Sigmoid colon (tissue), 4 donors: ENCODE measurements at regions not wholly inside any gene's neighbourhood (a gene's known extent, or its start where the extent isn't known, plus 50 kb on each side); places are given as distances from the start of the nearest gene placed in this dataset.

Source experiments
- EP300 ChIP-seq, 4 donors: sonication (generic); formaldehyde crosslinking; IDR thresholded peaks; one replicate each; pipeline ENCODE4 v1.6.1; 2017; ENCODE audit warnings: antibody characterized with exemption in 4 of 4
- POLR2A ChIP-seq, 2 donors: fragments of 450-650 bp; IDR thresholded peaks; one replicate each; pipeline ENCODE4 v1.6.1; 2016; ENCODE audit warnings: antibody characterized with exemption in 2 of 2, mild to moderate bottlenecking in 2 of 2, moderate library complexity in 2 of 2
- TF ChIP-seq, protein P1 (sequence below), 4 experiments: fragments of 450-650 bp in 3 of 4; fragments of 200-600 bp in 1 of 4; IDR thresholded peaks; one replicate each; pipeline ENCODE4 v1.5.1; 2016 to 2019; ENCODE audit warnings: antibody characterized with exemption in 4 of 4, mild to moderate bottlenecking in 3 of 4, moderate library complexity in 2 of 4

DNA sequence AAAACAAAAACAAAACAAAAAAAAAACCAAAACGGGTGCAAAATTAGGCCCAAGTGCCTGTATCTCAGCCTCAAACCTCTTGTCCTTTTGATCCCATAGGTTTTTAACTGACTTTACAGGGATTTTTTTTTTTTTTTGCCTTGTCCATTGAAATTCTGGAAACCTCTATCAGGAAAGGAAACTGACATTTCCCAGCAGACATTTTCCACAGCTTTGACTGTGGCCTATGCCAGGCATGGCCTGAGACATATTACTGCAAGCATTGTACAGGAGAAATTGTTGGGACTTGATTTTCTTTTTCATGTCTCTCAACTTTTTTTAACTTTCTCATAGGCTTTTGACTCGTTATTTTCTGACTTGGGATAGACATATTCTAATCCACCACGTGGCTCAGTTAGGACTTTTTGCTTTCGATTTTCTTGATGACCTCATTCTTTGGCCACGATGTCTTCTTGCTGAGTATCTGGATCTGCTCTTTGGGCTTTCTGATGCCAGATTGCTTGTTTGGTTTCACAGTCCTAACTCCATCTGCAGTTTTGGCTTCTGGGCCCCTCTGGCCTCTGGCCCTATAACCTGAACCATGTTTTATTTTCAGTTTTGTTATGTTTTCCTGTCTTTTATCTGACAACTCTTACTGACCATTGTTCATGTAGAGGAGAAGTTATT is 336.1 kb upstream of the C11orf87 start:
- TF ChIP-seq, protein P1, sequence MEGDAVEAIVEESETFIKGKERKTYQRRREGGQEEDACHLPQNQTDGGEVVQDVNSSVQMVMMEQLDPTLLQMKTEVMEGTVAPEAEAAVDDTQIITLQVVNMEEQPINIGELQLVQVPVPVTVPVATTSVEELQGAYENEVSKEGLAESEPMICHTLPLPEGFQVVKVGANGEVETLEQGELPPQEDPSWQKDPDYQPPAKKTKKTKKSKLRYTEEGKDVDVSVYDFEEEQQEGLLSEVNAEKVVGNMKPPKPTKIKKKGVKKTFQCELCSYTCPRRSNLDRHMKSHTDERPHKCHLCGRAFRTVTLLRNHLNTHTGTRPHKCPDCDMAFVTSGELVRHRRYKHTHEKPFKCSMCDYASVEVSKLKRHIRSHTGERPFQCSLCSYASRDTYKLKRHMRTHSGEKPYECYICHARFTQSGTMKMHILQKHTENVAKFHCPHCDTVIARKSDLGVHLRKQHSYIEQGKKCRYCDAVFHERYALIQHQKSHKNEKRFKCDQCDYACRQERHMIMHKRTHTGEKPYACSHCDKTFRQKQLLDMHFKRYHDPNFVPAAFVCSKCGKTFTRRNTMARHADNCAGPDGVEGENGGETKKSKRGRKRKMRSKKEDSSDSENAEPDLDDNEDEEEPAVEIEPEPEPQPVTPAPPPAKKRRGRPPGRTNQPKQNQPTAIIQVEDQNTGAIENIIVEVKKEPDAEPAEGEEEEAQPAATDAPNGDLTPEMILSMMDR (IDR thresholded peaks at IDR 0.05): no peak
- TF ChIP-seq POLR2A (IDR thresholded peaks at IDR 0.05): no peak
- no peak for TF ChIP-seq EP300 (IDR thresholded peaks at IDR 0.05)
